Left colon (tissue), 2 donors: ENCODE measurements at regions not wholly inside any gene's neighbourhood (a gene's known extent, or its start where the extent isn't known, plus 50 kb on each side); places are given as distances from the start of the nearest gene placed in this dataset.
A peak's percentile ranks its signal among the peaks of the same experiment; 100 is the strongest.

Experiments used
- ATAC-seq: fragments of 200-7000 bp; cut with Tn5 transposase; one replicate; pipeline ENCODE4 v1.9.1; 2020; ENCODE audit warnings: mild to moderate bottlenecking, moderate library complexity
- DNase-seq, 2 donors: peaks; one replicate each; pipeline ENCODE4 v3.0.0-alpha.2; 2020
- intact Hi-C, 2 donors: fragments of 100-400 bp; cut with DNase I in 1 of 2; cut with micrococcal nuclease in 1 of 2; formaldehyde crosslinking; loops; one replicate each; pipeline versions ENCODE4 v1.11.2 to v1.14.0; 2022; cut with DNase I, micrococcal nuclease
- donor health status: DM: no; HTN: no; CAD: no.
- donor health status: DM: yes; HTN: yes; CAD: no.

GRCh38 chr11:23679041-23679440 is 817.8 kb upstream of the LUZP2 start:
- ATAC-seq (no peak), DNase-seq (no peak)
- intact Hi-C loops, result no loop called here

- ATAC-seq (no peak), DNase-seq (no peak)
- intact Hi-C loops, result no loop called here
These were observed 816.9 kb upstream of the LUZP2 start for GRCh38 chr11:23679981-23680380.

DNA sequence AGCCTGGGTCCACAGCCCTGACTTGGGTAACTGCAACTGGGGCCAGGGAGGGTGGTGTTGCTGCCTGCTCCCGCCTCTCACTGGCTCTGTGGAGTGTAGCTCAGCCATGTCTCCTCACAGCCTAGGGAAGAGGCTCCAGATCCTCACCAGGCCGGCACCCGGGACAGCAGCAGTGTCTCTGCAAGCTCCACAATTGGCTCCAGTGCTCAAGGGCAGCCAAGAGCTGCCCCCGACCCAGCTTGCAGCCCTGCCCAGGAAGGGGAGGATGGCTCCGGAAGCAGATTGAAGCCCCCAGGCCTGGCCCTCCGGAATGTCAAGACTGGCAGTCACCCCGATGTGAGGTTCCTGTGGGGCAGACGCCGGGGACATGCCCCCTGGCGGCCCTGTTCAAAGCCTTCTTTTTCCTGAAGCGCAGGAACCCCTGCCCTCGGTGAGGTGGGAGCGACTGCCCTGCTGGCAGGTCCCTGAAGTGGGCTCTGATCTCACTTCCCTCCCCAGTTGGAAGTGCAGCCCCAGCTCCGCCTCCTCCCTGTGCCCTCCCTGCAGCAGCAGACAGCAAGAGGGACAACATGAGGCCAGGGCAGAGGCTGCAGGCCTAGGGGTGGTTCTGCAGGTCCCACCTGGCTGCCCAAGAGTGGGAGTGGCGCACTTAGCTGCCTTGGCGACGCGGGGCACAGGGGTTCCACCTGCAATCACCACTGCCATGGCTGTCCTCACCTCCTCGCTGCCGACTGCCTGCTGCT is 816.2 kb upstream of the LUZP2 start:
- intact Hi-C loops, result no loop called here
- no peak for DNase-seq
- ATAC-seq, result no peak

DNA sequence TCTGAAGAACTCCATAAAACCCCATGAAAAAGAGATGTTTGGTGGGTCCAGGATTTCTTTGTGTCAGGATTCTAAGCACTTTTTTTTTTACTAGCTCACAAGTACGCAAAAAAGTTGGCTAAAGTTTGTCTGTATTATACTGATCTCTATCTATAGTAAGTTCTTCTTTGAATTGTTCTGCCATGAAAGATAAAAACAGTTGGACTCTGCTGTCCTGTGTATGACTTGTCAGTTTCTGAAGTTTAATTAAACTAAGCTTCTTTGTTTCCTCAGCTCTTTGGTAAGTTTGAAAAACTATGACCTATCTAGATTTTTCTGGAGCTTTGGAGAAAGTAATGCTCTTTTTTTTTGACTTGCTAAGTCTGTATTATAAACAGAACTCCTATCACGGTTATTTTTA is 812.2 kb upstream of the LUZP2 start:
- DNase-seq, result no peak
- intact Hi-C loops, result no loop called here
- ATAC-seq, result no peak

- intact Hi-C loops, result no loop called here
- no peak for DNase-seq
- no peak for ATAC-seq
These were observed 808.9 kb upstream of the LUZP2 start for GRCh38 chr11:23687991-23688390.

- ATAC-seq (no peak), DNase-seq (no peak)
- intact Hi-C loops, result no loop called here
These were observed 808.4 kb upstream of the LUZP2 start for GRCh38 chr11:23688411-23688810.

- ATAC-seq (peak; percentile 57), DNase-seq (no peak)
- intact Hi-C loops, result no loop called here
These were observed 808.0 kb upstream of the LUZP2 start for GRCh38 chr11:23688835-23689234.

GRCh38 chr11:23696688-23697415 is 800.0 kb upstream of the LUZP2 start:
- intact Hi-C loops, result no loop called here
- no peak for ATAC-seq
- no peak for DNase-seq

DNA sequence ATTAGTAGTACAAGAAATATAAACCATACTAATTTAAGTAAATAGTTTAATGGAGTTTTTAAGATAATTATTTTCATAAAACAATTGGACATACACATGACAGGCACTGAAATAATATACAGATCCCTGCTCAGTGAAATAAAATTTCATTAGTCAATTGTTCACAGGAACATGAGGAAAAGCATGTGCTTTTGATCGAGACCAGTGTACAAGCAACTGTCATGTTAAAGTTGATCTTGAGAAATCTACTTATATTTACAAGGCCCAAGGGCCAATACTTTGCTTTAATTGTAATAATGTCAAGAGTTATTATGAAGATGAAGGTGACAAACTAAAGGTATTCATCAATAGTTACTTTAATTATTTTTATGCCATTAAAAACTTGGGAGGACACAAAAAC is 792.7 kb upstream of the LUZP2 start:
- no peak for DNase-seq
- no peak for ATAC-seq
- intact Hi-C loops, result no loop called here

DNA sequence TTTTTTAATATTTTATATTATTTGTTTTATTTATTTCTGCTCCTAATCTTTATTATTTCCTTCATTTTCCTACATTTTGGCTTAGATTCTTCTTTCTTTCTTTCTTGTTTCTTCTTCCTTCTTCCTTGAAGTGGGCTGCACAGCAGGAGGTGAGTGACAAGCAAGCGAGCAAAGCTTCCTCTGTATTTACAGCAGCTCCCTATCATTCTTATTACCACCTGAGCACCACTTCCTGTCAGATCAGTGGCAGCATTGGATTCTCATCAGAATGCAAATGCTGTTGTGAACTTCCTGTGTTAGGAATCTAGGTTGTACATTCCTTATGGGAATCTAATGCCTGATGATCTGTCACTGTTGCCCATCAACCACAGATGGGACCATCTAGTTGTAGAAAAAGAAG is 784.9 kb upstream of the LUZP2 start:
- no peak for DNase-seq
- intact Hi-C loops, result no loop called here
- no peak for ATAC-seq

DNA sequence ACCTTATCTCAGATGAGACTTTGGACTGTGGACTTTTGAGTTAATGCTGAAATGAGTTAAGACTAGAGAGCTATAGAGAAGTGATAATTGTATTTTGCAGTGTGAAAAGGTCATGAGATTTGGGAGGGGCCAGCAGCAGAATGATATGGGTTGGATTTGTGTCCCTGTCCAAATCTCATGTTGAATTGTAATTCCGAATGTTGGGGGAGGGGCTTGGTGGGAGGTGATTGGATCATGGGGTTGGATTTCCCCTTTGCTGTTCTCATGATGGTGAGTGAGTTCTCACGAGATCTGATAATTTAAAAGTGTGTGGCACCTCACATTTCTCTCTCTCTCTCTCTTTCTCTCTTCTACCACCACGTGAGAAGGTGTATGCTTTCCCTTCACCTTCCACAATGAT is 777.8 kb upstream of the LUZP2 start:
- ATAC-seq (peak; percentile 68), DNase-seq (no peak)
- intact Hi-C loops, result no loop called here

- ATAC-seq (no peak), DNase-seq (no peak)
- intact Hi-C loops, result no loop called here
These were observed 773.0 kb upstream of the LUZP2 start for GRCh38 chr11:23723861-23724260.

- intact Hi-C loops, result no loop called here
- DNase-seq (no peak), ATAC-seq (no peak)
These were observed 771.1 kb upstream of the LUZP2 start for GRCh38 chr11:23725752-23726151.

DNA sequence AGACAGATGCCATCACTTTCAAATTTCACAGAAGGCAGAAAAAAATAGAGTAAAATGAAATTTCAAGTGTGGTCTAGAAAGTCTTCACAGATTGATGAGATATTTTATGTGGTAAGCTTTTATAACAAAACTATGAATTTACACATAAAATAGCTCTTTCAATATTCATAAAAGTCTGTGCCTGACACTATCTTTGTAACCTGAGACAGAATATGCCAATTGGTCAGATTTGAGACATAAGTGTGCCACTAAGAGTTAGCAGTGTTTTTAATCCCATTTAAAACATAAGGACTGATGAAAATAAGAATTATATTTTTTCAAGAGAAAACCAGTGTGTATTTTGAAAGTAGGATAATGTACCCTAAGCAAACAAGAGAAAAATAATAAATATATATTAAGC is 769.5 kb upstream of the LUZP2 start:
- DNase-seq (no peak), ATAC-seq (no peak)
- intact Hi-C loops, result no loop called here

DNA sequence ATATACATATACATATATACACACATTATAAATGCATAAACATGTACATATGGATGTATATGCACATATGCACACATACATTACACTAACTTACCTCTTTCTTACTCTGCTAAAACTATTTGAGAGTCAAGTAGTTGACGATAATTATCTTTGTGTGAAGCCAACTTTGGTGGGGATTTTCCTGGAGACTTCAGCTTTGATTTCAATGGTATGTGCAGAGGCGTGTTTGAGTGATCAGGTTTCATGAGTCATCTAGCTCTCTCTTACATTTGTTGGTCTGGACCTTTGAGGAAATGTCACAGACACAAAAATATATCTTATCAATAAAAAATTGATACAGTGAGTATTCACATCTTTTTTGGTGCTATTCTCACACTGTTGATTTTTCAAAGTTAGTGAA is 769.1 kb upstream of the LUZP2 start:
- ATAC-seq (no peak), DNase-seq (no peak)
- intact Hi-C loops, result no loop called here

- intact Hi-C loops, result no loop called here
- ATAC-seq (no peak), DNase-seq (no peak)
These were observed 767.8 kb upstream of the LUZP2 start for GRCh38 chr11:23729088-23729487.

- DNase-seq (no peak), ATAC-seq (no peak)
- intact Hi-C loops, result no loop called here
These were observed 766.4 kb upstream of the LUZP2 start for GRCh38 chr11:23730307-23730998.

DNA sequence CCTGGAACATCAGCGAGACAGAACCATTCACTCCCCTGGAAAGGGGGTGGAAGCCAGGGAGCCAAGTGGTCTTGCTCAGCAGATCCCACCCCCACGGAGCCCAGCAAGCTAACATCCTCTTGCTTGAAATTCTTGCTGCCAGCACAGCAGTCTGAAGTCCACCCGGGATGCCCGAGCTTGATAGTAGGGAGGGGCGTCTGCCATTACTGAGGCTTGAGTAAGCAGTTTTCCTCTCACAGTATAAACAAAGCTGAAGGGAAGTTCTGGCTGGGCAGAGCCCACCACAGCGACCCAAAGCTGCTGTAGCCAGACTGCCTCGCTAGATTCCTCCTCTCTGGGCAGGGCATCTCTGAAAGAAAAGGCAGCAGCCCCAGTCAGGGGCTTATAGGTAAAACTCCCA is 764.8 kb upstream of the LUZP2 start:
- DNase-seq (no peak), ATAC-seq (peak; percentile 40)
- intact Hi-C loops, result no loop called here

- no peak for DNase-seq
- intact Hi-C loops, result no loop called here
- no peak for ATAC-seq
These were observed 750.0 kb upstream of the LUZP2 start for GRCh38 chr11:23746896-23747295.

GRCh38 chr11:23749762-23750430 is 747.0 kb upstream of the LUZP2 start:
- intact Hi-C loops, result no loop called here
- DNase-seq, result no peak
- ATAC-seq, result peak; percentile 82
